Left ventricle myocardium inferior (tissue), 1 donor: ENCODE measurements at regions not wholly inside any gene's neighbourhood (a gene's known extent, or its start where the extent isn't known, plus 50 kb on each side); places are given as distances from the start of the nearest gene placed in this dataset.

Experiments used
- DNase-seq: peaks from one replicate; pipeline ENCODE4 v3.0.0-alpha.2; 2020
- H3K27ac ChIP-seq: fragments of 200-600 bp; replicated peaks from 2 replicates; pipeline ENCODE4 v1.8.0; 2021
- H3K27me3 ChIP-seq: fragments of 200-600 bp; 2 replicates; pipeline ENCODE4 v1.8.0; 2021; ENCODE audit warnings: low read depth
- H3K36me3 ChIP-seq: fragments of 200-600 bp; 2 replicates; pipeline ENCODE4 v1.8.0; 2021
- H3K4me1 ChIP-seq: fragments of 200-600 bp; 2 replicates; pipeline ENCODE4 v1.8.0; 2021
- H3K4me3 ChIP-seq: fragments of 200-600 bp; 2 replicates; pipeline ENCODE4 v1.8.0; 2021; ENCODE audit warnings: mild to moderate bottlenecking, moderate library complexity
- H3K9me3 ChIP-seq: fragments of 200-600 bp; replicated peaks from 2 replicates; pipeline ENCODE4 v1.8.0; 2021
- intact Hi-C: fragments of 100-400 bp; cut with micrococcal nuclease; formaldehyde crosslinking; loops from one replicate; pipeline ENCODE4 v1.11.0; 2022
- TF ChIP-seq, protein P1 (sequence below): fragments of 200-600 bp; IDR thresholded peaks from 2 replicates; pipeline ENCODE4 v1.8.0; 2021; ENCODE audit warnings: antibody characterized with exemption, mild to moderate bottlenecking, borderline replicate concordance
- donor health status: DM: no; HTN: yes; CAD: no; lungs with severe emphysema.

DNA sequence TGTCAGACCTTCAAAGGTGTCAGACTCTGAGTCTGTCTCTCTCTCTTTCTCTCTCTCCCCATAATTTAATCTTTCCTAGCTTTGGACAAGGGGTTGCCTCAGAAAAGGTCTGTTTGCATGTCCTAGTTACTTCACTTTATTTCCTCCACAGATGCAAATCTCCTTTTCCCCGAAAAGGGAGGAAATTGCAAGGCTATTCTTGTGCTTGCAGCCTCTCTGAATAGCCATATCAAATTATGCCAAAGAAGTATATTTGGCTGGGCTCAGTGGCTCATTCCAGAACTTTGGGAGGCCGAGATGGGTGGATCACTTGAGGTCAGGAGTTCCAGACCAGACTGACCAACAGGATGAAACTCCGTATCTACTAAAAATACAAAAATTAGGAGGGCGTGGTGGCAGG lies 145.6 kb upstream of the GATB start:
- Histone ChIP-seq H3K27me3 (no peaks in the 10 kb centered on the region), H3K36me3 (no peaks in the 10 kb centered on the region), H3K27ac (no peak overlapping the region), H3K4me1 (no peaks in the 10 kb centered on the region), H3K9me3 (peaks cover 21% of the 10 kb centered on the region), H3K4me3 (no peak overlapping the region)
- no peak for DNase-seq
- TF ChIP-seq, protein P1, sequence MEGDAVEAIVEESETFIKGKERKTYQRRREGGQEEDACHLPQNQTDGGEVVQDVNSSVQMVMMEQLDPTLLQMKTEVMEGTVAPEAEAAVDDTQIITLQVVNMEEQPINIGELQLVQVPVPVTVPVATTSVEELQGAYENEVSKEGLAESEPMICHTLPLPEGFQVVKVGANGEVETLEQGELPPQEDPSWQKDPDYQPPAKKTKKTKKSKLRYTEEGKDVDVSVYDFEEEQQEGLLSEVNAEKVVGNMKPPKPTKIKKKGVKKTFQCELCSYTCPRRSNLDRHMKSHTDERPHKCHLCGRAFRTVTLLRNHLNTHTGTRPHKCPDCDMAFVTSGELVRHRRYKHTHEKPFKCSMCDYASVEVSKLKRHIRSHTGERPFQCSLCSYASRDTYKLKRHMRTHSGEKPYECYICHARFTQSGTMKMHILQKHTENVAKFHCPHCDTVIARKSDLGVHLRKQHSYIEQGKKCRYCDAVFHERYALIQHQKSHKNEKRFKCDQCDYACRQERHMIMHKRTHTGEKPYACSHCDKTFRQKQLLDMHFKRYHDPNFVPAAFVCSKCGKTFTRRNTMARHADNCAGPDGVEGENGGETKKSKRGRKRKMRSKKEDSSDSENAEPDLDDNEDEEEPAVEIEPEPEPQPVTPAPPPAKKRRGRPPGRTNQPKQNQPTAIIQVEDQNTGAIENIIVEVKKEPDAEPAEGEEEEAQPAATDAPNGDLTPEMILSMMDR, result no peak
- intact Hi-C loops, result no loop called here

DNA sequence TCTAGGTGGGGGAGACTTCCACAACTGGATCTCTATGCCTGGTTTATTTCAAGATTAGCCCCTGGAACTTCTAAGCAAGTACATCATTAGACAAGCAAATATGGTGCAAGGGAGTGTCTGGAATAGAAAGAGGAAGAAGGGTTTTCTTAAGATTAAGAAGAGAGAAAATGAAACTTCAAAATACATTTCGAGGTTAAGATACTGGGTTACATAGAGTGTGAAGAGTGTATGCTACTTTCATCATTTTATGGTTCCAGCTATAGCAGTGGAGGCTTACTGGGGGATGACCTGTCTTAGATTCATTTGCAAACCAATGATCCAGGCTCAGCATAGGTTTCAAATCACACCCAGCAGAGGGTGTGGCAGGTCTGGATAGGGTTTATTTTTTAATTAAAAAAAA lies 144.4 kb upstream of the GATB start:
- intact Hi-C loops, result no loop called here
- H3K27ac ChIP-seq, result no peak overlapping the region
- H3K4me1 ChIP-seq, result no peaks in the 10 kb centered on the region
- peaks cover 23% of the 10 kb centered on the region for H3K9me3 ChIP-seq
- TF ChIP-seq, protein P1, result no peak
- DNase-seq, result no peak
- no peaks in the 10 kb centered on the region for H3K27me3 ChIP-seq
- H3K36me3 ChIP-seq, result no peaks in the 10 kb centered on the region
- H3K4me3 ChIP-seq, result no peak overlapping the region

DNA sequence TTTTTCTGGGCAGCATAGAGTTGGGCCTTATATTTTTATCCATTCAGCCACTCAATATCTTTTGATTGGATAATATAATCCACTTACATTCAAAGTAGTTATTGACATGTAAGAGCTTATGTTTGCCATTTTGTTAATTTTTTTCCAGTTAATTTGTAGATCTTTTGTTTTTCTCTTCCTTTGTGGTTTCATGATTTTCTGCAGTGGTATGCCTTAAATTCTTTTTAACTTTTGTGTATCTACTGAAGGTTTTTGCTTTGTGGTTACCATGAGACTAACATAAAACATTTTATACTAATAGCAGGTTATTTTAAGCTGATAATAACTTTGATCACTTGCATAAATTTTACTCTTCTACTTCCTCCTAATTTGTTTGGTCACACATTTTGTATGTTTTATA lies 140.8 kb upstream of the GATB start:
- no peak overlapping the region for H3K4me3 ChIP-seq

DNA sequence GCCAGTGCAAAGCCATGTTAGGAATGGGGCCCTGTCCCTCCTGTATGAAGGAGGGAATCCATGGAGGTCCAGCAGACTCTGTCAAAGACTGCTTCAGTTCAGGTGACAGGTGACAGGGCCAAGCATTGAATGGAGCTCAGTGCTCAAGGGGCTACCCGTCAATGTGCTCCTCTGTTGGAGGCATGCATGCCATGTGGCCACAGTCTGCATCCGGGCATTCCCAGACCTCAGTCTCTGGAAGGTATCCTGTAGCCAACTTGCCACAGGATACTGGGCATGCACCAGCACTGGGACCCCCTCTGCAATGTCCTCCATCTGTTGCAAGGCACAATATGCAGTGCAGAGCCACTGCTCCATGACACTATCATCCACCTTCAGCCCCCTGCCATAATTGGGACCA lies 136.1 kb upstream of the GATB start:
- peaks cover 7% of the 10 kb centered on the region for H3K9me3 ChIP-seq
- H3K36me3 ChIP-seq, result no peaks in the 10 kb centered on the region
- no peaks in the 10 kb centered on the region for H3K4me1 ChIP-seq
- intact Hi-C loops, result no loop called here
- TF ChIP-seq, protein P1, result no peak
- H3K4me3 ChIP-seq, result no peak overlapping the region
- no peaks in the 10 kb centered on the region for H3K27me3 ChIP-seq
- no peak overlapping the region for H3K27ac ChIP-seq
- DNase-seq, result no peak

More for the DNA sequence above, 140.8 kb upstream of the GATB start:
- intact Hi-C loops, result no loop called here
- H3K27ac ChIP-seq, result no peak overlapping the region
- H3K36me3 ChIP-seq, result no peaks in the 10 kb centered on the region
- H3K9me3 ChIP-seq, result peaks cover 23% of the 10 kb centered on the region
- no peaks in the 10 kb centered on the region for H3K27me3 ChIP-seq
- TF ChIP-seq, protein P1, result no peak
- DNase-seq, result no peak
- no peaks in the 10 kb centered on the region for H3K4me1 ChIP-seq

DNA sequence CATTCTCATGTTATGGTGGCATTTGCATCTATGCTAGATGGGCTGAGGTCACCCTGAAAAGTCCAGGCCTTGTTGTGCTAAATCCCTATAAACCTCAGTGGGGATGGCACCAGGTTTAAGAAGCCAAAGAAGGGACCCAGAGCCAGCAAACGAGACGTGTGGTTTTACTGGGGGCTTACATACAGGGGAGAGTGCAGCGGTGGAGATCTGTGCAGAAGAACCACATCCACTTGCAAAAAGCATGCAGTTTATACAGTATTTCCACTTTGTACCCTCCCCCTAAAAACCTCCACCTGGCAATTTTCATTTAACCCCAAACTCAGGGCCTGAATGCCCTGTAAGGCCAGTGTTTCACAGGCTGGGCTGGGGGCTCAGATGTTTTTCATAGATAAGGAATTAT lies 134.9 kb upstream of the GATB start:
- Histone ChIP-seq H3K9me3 (no peaks in the 10 kb centered on the region), H3K4me3 (no peak overlapping the region), H3K27me3 (no peaks in the 10 kb centered on the region), H3K27ac (no peak overlapping the region), H3K36me3 (no peaks in the 10 kb centered on the region), H3K4me1 (no peaks in the 10 kb centered on the region)
- DNase-seq, result no peak
- TF ChIP-seq, protein P1, result no peak
- intact Hi-C loops, result no loop called here

DNA sequence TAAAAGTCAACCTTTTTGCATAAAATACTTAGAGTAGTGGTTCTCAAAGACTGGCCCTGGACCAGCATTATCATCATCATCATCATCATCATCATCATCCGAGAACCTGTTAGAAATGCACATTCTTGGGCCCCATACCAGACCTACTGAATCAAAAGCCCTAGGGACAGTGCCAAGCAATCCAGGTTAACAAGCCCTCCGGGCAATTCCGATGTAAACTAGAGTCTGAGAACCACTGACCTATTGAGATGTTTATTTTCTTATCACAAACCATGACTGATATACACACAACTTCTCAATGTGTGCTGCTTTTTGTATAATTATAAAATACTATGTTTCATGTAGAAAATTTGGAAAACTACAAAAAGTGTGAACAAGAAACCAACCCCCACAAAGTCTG lies 133.4 kb upstream of the GATB start:
- TF ChIP-seq, protein P1, result no peak
- H3K4me3 ChIP-seq, result no peak overlapping the region
- no peaks in the 10 kb centered on the region for H3K4me1 ChIP-seq
- H3K27me3 ChIP-seq, result no peaks in the 10 kb centered on the region
- no peaks in the 10 kb centered on the region for H3K9me3 ChIP-seq
- intact Hi-C loops, result no loop called here
- no peak for DNase-seq
- no peaks in the 10 kb centered on the region for H3K36me3 ChIP-seq
- no peak overlapping the region for H3K27ac ChIP-seq
